DOHH2 (cell line): ENCODE measurements at regions not wholly inside any gene's neighbourhood (a gene's known extent, or its start where the extent isn't known, plus 50 kb on each side); places are given as distances from the start of the nearest gene placed in this dataset.

Experiments
- H3F3A ChIP-seq: fragments of 200-600 bp; sonication (generic), shearing (Covaris generic); 2 replicates; pipeline ENCODE4 v1.6.0; 2016; ENCODE audit warnings: antibody characterized with exemption, mild to moderate bottlenecking; ENCODE audit not compliant: control insufficient read depth, insufficient read depth
- H3K27ac ChIP-seq: fragments of 200-600 bp; sonication (generic); 2 replicates; pipeline ENCODE4 v1.5.1; 2014; ENCODE audit warnings: low read depth, mild to moderate bottlenecking, low read length, moderate library complexity
- H3K27me3 ChIP-seq: fragments of 200-600 bp; sonication (generic); 2 replicates; pipeline ENCODE4 v1.6.1; 2014; ENCODE audit warnings: mild to moderate bottlenecking, low read length, mixed read lengths; ENCODE audit not compliant: control insufficient read depth
- H3K36me3 ChIP-seq: fragments of 200-600 bp; sonication (generic); 2 replicates; pipeline ENCODE4 v1.6.1; 2014; ENCODE audit warnings: mild to moderate bottlenecking, low read length, moderate library complexity, mixed read lengths; ENCODE audit not compliant: control insufficient read depth
- H3K4me1 ChIP-seq: fragments of 200-600 bp; sonication (generic); 2 replicates; pipeline ENCODE4 v1.6.1; 2014; ENCODE audit warnings: mild to moderate bottlenecking, low read length, mixed read lengths; ENCODE audit not compliant: control insufficient read depth
- H3K4me2 ChIP-seq: fragments of 200-600 bp; sonication (generic); 2 replicates; pipeline ENCODE4 v1.6.0; 2014; ENCODE audit warnings: mild to moderate bottlenecking, low read length, moderate library complexity
- H3K4me3 ChIP-seq: fragments of 200-600 bp; sonication (generic); 2 replicates; pipeline ENCODE4 v1.5.1; 2014; ENCODE audit warnings: mild to moderate bottlenecking, low read length, mixed read lengths
- H3K79me2 ChIP-seq: fragments of 200-600 bp; sonication (generic); 2 replicates; pipeline ENCODE4 v1.6.1; 2014; ENCODE audit warnings: mild to moderate bottlenecking, low read length, mixed read lengths; ENCODE audit not compliant: control insufficient read depth
- H3K9me2 ChIP-seq: fragments of 200-600 bp; sonication (generic); replicated peaks from 2 replicates; pipeline ENCODE4 v1.6.1; 2014; ENCODE audit warnings: mild to moderate bottlenecking, low read length, mixed read lengths; ENCODE audit not compliant: control insufficient read depth
- H3K9me3 ChIP-seq: fragments of 200-600 bp; sonication (generic); 2 replicates; pipeline ENCODE4 v1.6.1; 2014; ENCODE audit warnings: antibody characterized with exemption, low read length, mixed read lengths; ENCODE audit not compliant: control insufficient read depth, insufficient read depth
- H4K20me1 ChIP-seq: fragments of 200-600 bp; sonication (generic); 2 replicates; pipeline ENCODE4 v1.6.0; 2014; ENCODE audit warnings: low read depth, mild to moderate bottlenecking, antibody characterized with exemption, low read length, moderate library complexity; ENCODE audit not compliant: control insufficient read depth, insufficient read depth
- EZH2phosphoT487 ChIP-seq: fragments of 200-600 bp; sonication (generic); IDR thresholded peaks from 2 replicates; pipeline ENCODE4 v1.6.1; 2017; ENCODE audit warnings: borderline replicate concordance, mild to moderate bottlenecking, antibody characterized with exemption, low read length, moderate library complexity, mixed read lengths
- TF ChIP-seq, protein P1 (sequence below): fragments of 200-600 bp; sonication (generic); IDR thresholded peaks from one replicate; pipeline ENCODE4 v1.5.1; 2014; ENCODE audit warnings: antibody characterized with exemption, mild to moderate bottlenecking, low read depth, low read length; ENCODE audit not compliant: poor library complexity, severe bottlenecking

- Histone ChIP-seq H3K4me1 (no peaks in the 10 kb centered on the region), H3K36me3 (no peaks in the 10 kb centered on the region), H3F3A (no peaks in the 10 kb centered on the region), H3K27me3 (no peaks in the 10 kb centered on the region), H4K20me1 (no peaks in the 10 kb centered on the region), H3K4me2 (no peak overlapping the region), H3K9me2 (no peaks in the 10 kb centered on the region), H3K9me3 (no peaks in the 10 kb centered on the region), H3K4me3 (no peak overlapping the region), H3K79me2 (no peaks in the 10 kb centered on the region), H3K27ac (no peak overlapping the region)
- no peak for TF ChIP-seq EZH2phosphoT487
- TF ChIP-seq, protein P1, sequence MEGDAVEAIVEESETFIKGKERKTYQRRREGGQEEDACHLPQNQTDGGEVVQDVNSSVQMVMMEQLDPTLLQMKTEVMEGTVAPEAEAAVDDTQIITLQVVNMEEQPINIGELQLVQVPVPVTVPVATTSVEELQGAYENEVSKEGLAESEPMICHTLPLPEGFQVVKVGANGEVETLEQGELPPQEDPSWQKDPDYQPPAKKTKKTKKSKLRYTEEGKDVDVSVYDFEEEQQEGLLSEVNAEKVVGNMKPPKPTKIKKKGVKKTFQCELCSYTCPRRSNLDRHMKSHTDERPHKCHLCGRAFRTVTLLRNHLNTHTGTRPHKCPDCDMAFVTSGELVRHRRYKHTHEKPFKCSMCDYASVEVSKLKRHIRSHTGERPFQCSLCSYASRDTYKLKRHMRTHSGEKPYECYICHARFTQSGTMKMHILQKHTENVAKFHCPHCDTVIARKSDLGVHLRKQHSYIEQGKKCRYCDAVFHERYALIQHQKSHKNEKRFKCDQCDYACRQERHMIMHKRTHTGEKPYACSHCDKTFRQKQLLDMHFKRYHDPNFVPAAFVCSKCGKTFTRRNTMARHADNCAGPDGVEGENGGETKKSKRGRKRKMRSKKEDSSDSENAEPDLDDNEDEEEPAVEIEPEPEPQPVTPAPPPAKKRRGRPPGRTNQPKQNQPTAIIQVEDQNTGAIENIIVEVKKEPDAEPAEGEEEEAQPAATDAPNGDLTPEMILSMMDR = no peak
Observed at GRCh38 chr3:106719583-106719982, 657.7 kb upstream of the CCDC54 start.

- Histone ChIP-seq H4K20me1 (no peaks in the 10 kb centered on the region), H3K4me2 (no peak overlapping the region), H3K9me3 (no peaks in the 10 kb centered on the region), H3K4me3 (no peak overlapping the region), H3K27ac (no peak overlapping the region), H3K4me1 (no peaks in the 10 kb centered on the region), H3F3A (no peaks in the 10 kb centered on the region), H3K79me2 (no peaks in the 10 kb centered on the region), H3K36me3 (no peaks in the 10 kb centered on the region), H3K27me3 (no peaks in the 10 kb centered on the region), H3K9me2 (no peaks in the 10 kb centered on the region)
- TF ChIP-seq, protein P1 = no peak
- TF ChIP-seq EZH2phosphoT487 = no peak
Observed at GRCh38 chr3:106720510-106720909, 656.7 kb upstream of the CCDC54 start.

DNA sequence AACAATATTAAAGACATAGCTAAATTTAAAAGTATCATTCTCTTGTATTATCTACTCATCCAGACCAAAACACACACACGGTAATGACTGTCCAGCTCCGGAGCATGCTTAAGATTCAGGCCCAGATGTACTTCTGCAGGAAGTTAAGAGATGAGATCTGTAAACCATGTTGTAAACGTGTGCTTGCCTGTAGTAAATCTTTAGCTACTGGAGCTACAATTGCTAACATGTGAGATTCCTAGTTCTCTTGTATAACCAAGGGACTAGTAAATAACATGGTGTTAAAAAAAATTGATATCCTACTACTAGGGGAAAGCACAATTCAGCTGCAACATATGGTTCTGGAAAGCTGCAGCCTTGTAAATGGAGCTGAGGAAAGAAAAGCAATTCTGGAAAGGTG, 651.7 kb upstream of the CCDC54 start:
- Histone ChIP-seq H3K4me3 (no peak overlapping the region), H3K27me3 (0 out of 2 replicates have a peak, but pooled peaks cover 3% of the 10 kb centered on the region), H3K9me2 (no peaks in the 10 kb centered on the region), H3K4me1 (no peaks in the 10 kb centered on the region), H3K4me2 (no peak overlapping the region), H3K9me3 (no peaks in the 10 kb centered on the region), H3K27ac (no peak overlapping the region), H4K20me1 (no peaks in the 10 kb centered on the region), H3K79me2 (no peaks in the 10 kb centered on the region), H3F3A (no peaks in the 10 kb centered on the region), H3K36me3 (no peaks in the 10 kb centered on the region)
- TF ChIP-seq, protein P1 = no peak
- no peak for TF ChIP-seq EZH2phosphoT487
